GM23338 (cell line): ENCODE measurements at regions not wholly inside any gene's neighbourhood (a gene's known extent, or its start where the extent isn't known, plus 50 kb on each side); places are given as distances from the start of the nearest gene placed in this dataset.

ENCODE experiments used
- ATAC-seq: fragments of 200-7000 bp; cut with Tn5 transposase; 3 replicates; pipeline ENCODE4 v1.9.1; 2020
- DNase-seq: peaks from one replicate; pipeline ENCODE4 v3.0.0-alpha.2; 2015; ENCODE audit warnings: low spot score
- H2AFZ ChIP-seq: fragments of 200-600 bp; sonication (generic); 2 replicates; pipeline ENCODE4 v1.8.0; 2016; ENCODE audit warnings: antibody characterized with exemption, mild to moderate bottlenecking, moderate library complexity
- H3F3A ChIP-seq: fragments of 200-600 bp; sonication (generic); replicated peaks from 2 replicates; pipeline ENCODE4 v1.8.0; 2017; ENCODE audit warnings: antibody characterized with exemption, mixed run types, low read depth
- H3K27ac ChIP-seq: fragments of 200-600 bp; sonication (generic); 2 replicates; pipeline ENCODE4 v1.6.1; 2016; ENCODE audit warnings: low read depth
- H3K27me3 ChIP-seq: fragments of 200-600 bp; sonication (generic); 2 replicates; pipeline ENCODE4 v1.8.0; 2016; ENCODE audit warnings: mild to moderate bottlenecking, mixed run types, moderate library complexity; ENCODE audit not compliant: insufficient read depth
- H3K36me3 ChIP-seq: fragments of 200-600 bp; sonication (generic); 2 replicates; pipeline ENCODE4 v1.8.0; 2016; ENCODE audit warnings: mild to moderate bottlenecking; ENCODE audit not compliant: insufficient read depth
- H3K4me1 ChIP-seq: fragments of 200-600 bp; sonication (generic); 2 replicates; pipeline ENCODE4 v1.8.0; 2016; ENCODE audit warnings: mild to moderate bottlenecking, moderate library complexity; ENCODE audit not compliant: insufficient read depth
- H3K4me2 ChIP-seq: fragments of 200-600 bp; sonication (generic); 2 replicates; pipeline ENCODE4 v1.7.1; 2017; ENCODE audit warnings: mixed run types
- H3K4me3 ChIP-seq: fragments of 200-600 bp; sonication (generic); 2 replicates; pipeline ENCODE4 v1.6.1; 2016; ENCODE audit warnings: mixed run types
- H3K79me2 ChIP-seq: fragments of 200-600 bp; sonication (generic); replicated peaks from 2 replicates; pipeline ENCODE4 v1.8.0; 2017; ENCODE audit warnings: mild to moderate bottlenecking; ENCODE audit not compliant: insufficient read depth
- H3K9me2 ChIP-seq: fragments of 200-600 bp; sonication (generic); 2 replicates; pipeline ENCODE4 v1.8.0; 2017; ENCODE audit not compliant: insufficient read depth
- H4K20me1 ChIP-seq: fragments of 200-600 bp; sonication (generic); replicated peaks from 2 replicates; pipeline ENCODE4 v1.8.0; 2017; ENCODE audit warnings: mild to moderate bottlenecking; ENCODE audit not compliant: insufficient read depth
- H3K27ac Mint-ChIP-seq: 2 replicates; pipeline ENCODE4 v1.8.0; 2020; ENCODE audit warnings: inconsistent platforms, mild to moderate bottlenecking, moderate library complexity, mixed read lengths
- H3K27me3 Mint-ChIP-seq: 3 replicates; pipeline ENCODE4 v1.8.0; 2022; ENCODE audit warnings: low read depth, mild to moderate bottlenecking, moderate library complexity, mixed read lengths, inconsistent platforms; ENCODE audit not compliant: insufficient read depth, poor library complexity
- H3K36me3 Mint-ChIP-seq: 3 replicates; pipeline ENCODE4 v1.8.0; 2021; ENCODE audit warnings: low read depth, mild to moderate bottlenecking, inconsistent platforms, moderate library complexity, mixed read lengths
- H3K4me1 Mint-ChIP-seq: 3 replicates; pipeline ENCODE4 v1.8.0; 2020; ENCODE audit warnings: mild to moderate bottlenecking, inconsistent platforms, mixed read lengths
- H3K4me3 Mint-ChIP-seq: 3 replicates; pipeline ENCODE4 v1.8.0; 2021; ENCODE audit warnings: moderate library complexity, mild to moderate bottlenecking, inconsistent platforms, mixed read lengths
- H3K9me3 Mint-ChIP-seq: 3 replicates; pipeline ENCODE4 v1.8.0; 2020; ENCODE audit warnings: moderate library complexity, mild to moderate bottlenecking, inconsistent platforms, mixed read lengths
- CTCF ChIP-seq, 2 experiments: fragments of 200-600 bp in 1 of 2; sonication (generic) in 1 of 2; conservative IDR thresholded peaks; 2 replicates each; pipeline versions ENCODE4 v1.5.1 to v1.6.1; 2016 to 2017; ENCODE audit warnings: antibody characterized with exemption in 2 of 2, low read depth in 2 of 2, mild to moderate bottlenecking in 2 of 2, moderate library complexity in 1 of 2
- ETS1 ChIP-seq: IDR thresholded peaks from 2 replicates; pipeline ENCODE4 v1.6.1; 2016; ENCODE audit warnings: antibody characterized with exemption
- EZH2 ChIP-seq: fragments of 200-600 bp; sonication (generic); IDR thresholded peaks from one replicate; pipeline ENCODE4 v1.8.0; 2017; ENCODE audit warnings: antibody characterized with exemption, mild to moderate bottlenecking, low read depth; ENCODE audit not compliant: unreplicated experiment
- EZH2phosphoT487 ChIP-seq: fragments of 200-600 bp; sonication (generic); IDR thresholded peaks from one replicate; pipeline ENCODE4 v1.8.1; 2018; ENCODE audit warnings: antibody characterized with exemption; ENCODE audit not compliant: unreplicated experiment
- JUNB ChIP-seq: IDR thresholded peaks from one replicate; pipeline ENCODE4 v1.6.1; 2016; ENCODE audit warnings: antibody characterized with exemption; ENCODE audit not compliant: unreplicated experiment
- NANOG ChIP-seq: IDR thresholded peaks from 2 replicates; pipeline ENCODE4 v1.6.1; 2016; ENCODE audit warnings: antibody characterized with exemption, borderline replicate concordance
- REST ChIP-seq: IDR thresholded peaks from one replicate; pipeline ENCODE4 v1.6.1; 2018; ENCODE audit warnings: antibody characterized with exemption; ENCODE audit not compliant: unreplicated experiment
- STAT1 ChIP-seq: IDR thresholded peaks from one replicate; pipeline ENCODE4 v1.6.1; 2016; ENCODE audit warnings: antibody characterized with exemption; ENCODE audit not compliant: unreplicated experiment
- ZNF114 ChIP-seq: fragments of 250-450 bp; sonication (Bioruptor Pico); IDR thresholded peaks from 2 replicates; pipeline ENCODE4 v1.5.0; 2020; ENCODE audit warnings: mild to moderate bottlenecking, moderate library complexity
- ZNF331 ChIP-seq: fragments of 250-450 bp; sonication (Bioruptor Pico); IDR thresholded peaks from 2 replicates; pipeline ENCODE4 v1.5.0; 2020; ENCODE audit warnings: low read depth, mild to moderate bottlenecking, moderate library complexity

GRCh38 chr9:29319736-29320513 is 1746.6 kb upstream of the C9orf72 start (continued):
- TF ChIP-seq REST (no peak), EZH2 (no peak), STAT1 (no peak), NANOG (no peak), EZH2phosphoT487 (no peak), ETS1 (no peak), JUNB (no peak), ZNF114 (CRISPR knock-in tag) (no peak), CTCF (conservative IDR thresholded peaks at IDR 0.05; ENCODE audit: low read depth in 2 of 2) (no peak), ZNF331 (no peak)

GRCh38 chr9:29322240-29322639 is 1749.0 kb upstream of the C9orf72 start:
- peaks cover 45% of the 10 kb centered on the region for H3K4me1 Mint-ChIP-seq

More at GRCh38 chr9:29322240-29322639, 1749.0 kb upstream of the C9orf72 start:
- Mint-ChIP-seq H3K9me3 (no peaks in the 10 kb centered on the region), H3K36me3 (no peaks in the 10 kb centered on the region), H3K27ac (no peak overlapping the region), H3K27me3 (peaks cover 3% of the 10 kb centered on the region), H3K4me3 (no peak overlapping the region)
- Histone ChIP-seq H3F3A (no peaks in the 10 kb centered on the region), H3K4me3 (no peak overlapping the region), H3K4me1 (peaks cover 29% of the 10 kb centered on the region), H3K36me3 (no peaks in the 10 kb centered on the region), H2AFZ (no peak overlapping the region), H3K79me2 (no peaks in the 10 kb centered on the region), H3K27ac (no peak overlapping the region), H3K27me3 (no peaks in the 10 kb centered on the region), H4K20me1 (no peaks in the 10 kb centered on the region), H3K9me2 (no peaks in the 10 kb centered on the region), H3K4me2 (no peak overlapping the region)
- ATAC-seq (no peak), DNase-seq (no peak)
- no peak for TF ChIP-seq JUNB
- no peak for TF ChIP-seq CTCF (conservative IDR thresholded peaks at IDR 0.05; ENCODE audit: low read depth in 2 of 2)
- TF ChIP-seq ZNF114 (CRISPR knock-in tag), result no peak
